HUES6 (cell line): ENCODE measurements at regions not wholly inside any gene's neighbourhood (a gene's known extent, or its start where the extent isn't known, plus 50 kb on each side); places are given as distances from the start of the nearest gene placed in this dataset.
"Not testable (repeated sequence)": the region's sequence is repeated elsewhere in the genome, so short reads cannot be mapped to it uniquely, and the experiment has no call there.

Experiments
- H3K27ac ChIP-seq: 2 replicates; pipeline ENCODE4 v1.7.0; 2013; ENCODE audit warnings: low read depth, mild to moderate bottlenecking, low read length, inconsistent platforms
- H3K27me3 ChIP-seq: 2 replicates; pipeline ENCODE4 v1.6.1; 2013; ENCODE audit warnings: low read length; ENCODE audit not compliant: control insufficient read depth, insufficient read depth
- H3K36me3 ChIP-seq: 2 replicates; pipeline ENCODE4 v1.6.1; 2013; ENCODE audit warnings: low read length; ENCODE audit not compliant: control insufficient read depth, insufficient read depth
- H3K4me1 ChIP-seq: 2 replicates; pipeline ENCODE4 v1.6.1; 2013; ENCODE audit warnings: low read length; ENCODE audit not compliant: control insufficient read depth, insufficient read depth
- H3K4me3 ChIP-seq: 2 replicates; pipeline ENCODE4 v1.5.1; 2013; ENCODE audit warnings: low read depth, low read length
- H3K9ac ChIP-seq: one replicate; pipeline ENCODE4 v1.6.1; 2013; ENCODE audit warnings: mild to moderate bottlenecking, low read length
- H3K9me3 ChIP-seq: 2 replicates; pipeline ENCODE4 v1.6.1; 2013; ENCODE audit warnings: low read depth, low read length; ENCODE audit not compliant: control insufficient read depth, insufficient read depth

- H3K4me3 ChIP-seq, result no peak overlapping the region
- no peaks in the 10 kb centered on the region for H3K9me3 ChIP-seq
- peaks cover 6% of the 10 kb centered on the region; the same call in 1 of the 2 replicates for H3K4me1 ChIP-seq
- H3K36me3 ChIP-seq, result no peaks in the 10 kb centered on the region
- H3K27me3 ChIP-seq, result no peaks in the 10 kb centered on the region
- no peak overlapping the region for H3K27ac ChIP-seq
- no peak overlapping the region for H3K9ac ChIP-seq
Measured at GRCh38 chr3:8338424-8338823, 163.2 kb upstream of the LMCD1 start.

GRCh38 chr3:8341821-8342247, 159.8 kb upstream of the LMCD1 start:
- H3K27ac ChIP-seq, result no peak overlapping the region
- no peaks in the 10 kb centered on the region for H3K27me3 ChIP-seq
- no peaks in the 10 kb centered on the region for H3K36me3 ChIP-seq
- no peak overlapping the region for H3K9ac ChIP-seq
- H3K4me3 ChIP-seq, result no peak overlapping the region
- H3K9me3 ChIP-seq, result peaks cover 12% of the 10 kb centered on the region
- peaks cover 6% of the 10 kb centered on the region; the same call in 1 of the 2 replicates for H3K4me1 ChIP-seq

- Histone ChIP-seq H3K9me3 (peaks cover 13% of the 10 kb centered on the region), H3K27ac (no peak overlapping the region), H3K4me3 (no peak overlapping the region), H3K4me1 (peaks cover 6% of the 10 kb centered on the region; the same call in 1 of the 2 replicates), H3K27me3 (no peaks in the 10 kb centered on the region), H3K36me3 (no peaks in the 10 kb centered on the region), H3K9ac (no peak overlapping the region)
Measured at GRCh38 chr3:8343058-8343457, 158.6 kb upstream of the LMCD1 start.

- Histone ChIP-seq H3K27ac (no peak overlapping the region), H3K9me3 (peaks cover 13% of the 10 kb centered on the region), H3K27me3 (no peaks in the 10 kb centered on the region), H3K9ac (no peak overlapping the region), H3K36me3 (no peaks in the 10 kb centered on the region), H3K4me3 (no peak overlapping the region), H3K4me1 (no peaks in the 10 kb centered on the region)
Measured at GRCh38 chr3:8345398-8345797, 156.2 kb upstream of the LMCD1 start.

- no peaks in the 10 kb centered on the region for H3K4me1 ChIP-seq
- H3K27me3 ChIP-seq, result no peaks in the 10 kb centered on the region
- H3K9ac ChIP-seq, result no peak overlapping the region
- no peak overlapping the region for H3K4me3 ChIP-seq
- H3K27ac ChIP-seq, result no peak overlapping the region
- H3K9me3 ChIP-seq, result peaks cover 13% of the 10 kb centered on the region
- H3K36me3 ChIP-seq, result no peaks in the 10 kb centered on the region
Measured at GRCh38 chr3:8348076-8348475, 153.5 kb upstream of the LMCD1 start.

GRCh38 chr3:8352475-8352874, 149.1 kb upstream of the LMCD1 start:
- no peaks in the 10 kb centered on the region for H3K4me1 ChIP-seq
- H3K27ac ChIP-seq, result no peak overlapping the region
- H3K27me3 ChIP-seq, result no peaks in the 10 kb centered on the region
- no peaks in the 10 kb centered on the region for H3K36me3 ChIP-seq
- H3K9ac ChIP-seq, result no peak overlapping the region
- no peaks in the 10 kb centered on the region; the same call in 1 of the 2 replicates for H3K9me3 ChIP-seq
- H3K4me3 ChIP-seq, result no peak overlapping the region

- Histone ChIP-seq H3K27ac (no peak overlapping the region), H3K9ac (no peak overlapping the region), H3K9me3 (no peaks in the 10 kb centered on the region; the same call in 1 of the 2 replicates), H3K4me1 (no peaks in the 10 kb centered on the region), H3K4me3 (no peak overlapping the region), H3K27me3 (no peaks in the 10 kb centered on the region), H3K36me3 (no peaks in the 10 kb centered on the region)
Measured at GRCh38 chr3:8353364-8353763, 148.3 kb upstream of the LMCD1 start.

- Histone ChIP-seq H3K27ac (no peak overlapping the region), H3K9me3 (no peaks in the 10 kb centered on the region), H3K27me3 (no peaks in the 10 kb centered on the region), H3K4me1 (no peaks in the 10 kb centered on the region), H3K4me3 (no peak overlapping the region), H3K36me3 (no peaks in the 10 kb centered on the region), H3K9ac (no peak overlapping the region)
Measured at GRCh38 chr3:8355346-8355745, 146.3 kb upstream of the LMCD1 start.

GRCh38 chr3:8356066-8356465, 145.6 kb upstream of the LMCD1 start:
- H3K4me3 ChIP-seq, H3K9me3 ChIP-seq: not testable (repeated sequence)

GRCh38 chr3:8357859-8358258, 143.8 kb upstream of the LMCD1 start:
- Histone ChIP-seq H3K27ac (no peak overlapping the region), H3K4me1 (no peaks in the 10 kb centered on the region), H3K36me3 (no peaks in the 10 kb centered on the region), H3K9me3 (no peaks in the 10 kb centered on the region), H3K27me3 (no peaks in the 10 kb centered on the region), H3K9ac (no peak overlapping the region), H3K4me3 (no peak overlapping the region)

More at GRCh38 chr3:8356066-8356465, 145.6 kb upstream of the LMCD1 start:
- not testable (repeated sequence) for H3K27me3 ChIP-seq, H3K9ac ChIP-seq, H3K27ac ChIP-seq, H3K36me3 ChIP-seq, H3K4me1 ChIP-seq

GRCh38 chr3:8359133-8359532, 142.5 kb upstream of the LMCD1 start:
- no peaks in the 10 kb centered on the region for H3K9me3 ChIP-seq
- H3K36me3 ChIP-seq, result no peaks in the 10 kb centered on the region
- H3K4me1 ChIP-seq, result no peaks in the 10 kb centered on the region
- no peak overlapping the region for H3K9ac ChIP-seq
- no peaks in the 10 kb centered on the region for H3K27me3 ChIP-seq
- H3K4me3 ChIP-seq, result no peak overlapping the region
- no peak overlapping the region for H3K27ac ChIP-seq

GRCh38 chr3:8363200-8363599, 138.4 kb upstream of the LMCD1 start:
- no peaks in the 10 kb centered on the region for H3K4me1 ChIP-seq
- H3K4me3 ChIP-seq, result no peak overlapping the region
- H3K9me3 ChIP-seq, result no peaks in the 10 kb centered on the region
- H3K9ac ChIP-seq, result no peak overlapping the region
- no peaks in the 10 kb centered on the region for H3K36me3 ChIP-seq
- H3K27ac ChIP-seq, result no peak overlapping the region
- H3K27me3 ChIP-seq, result no peaks in the 10 kb centered on the region
